Cardiac muscle cell (in vitro differentiated cells and primary cell): ENCODE measurements at regions not wholly inside any gene's neighbourhood (a gene's known extent, or its start where the extent isn't known, plus 50 kb on each side); places are given as distances from the start of the nearest gene placed in this dataset.
A peak's percentile ranks its signal among the peaks of the same experiment; 100 is the strongest.

ENCODE experiments used
- DNase-seq, 2 donors: peaks; one replicate each; pipeline versions ENCODE4 v3.0.0 to v3.0.0-alpha.2; 2010 to 2017; ENCODE audit warnings: low read depth in 1 of 2, low spot score in 1 of 2
- H3K27ac ChIP-seq: fragments of 200-600 bp; sonication (generic); 2 replicates; pipeline ENCODE4 v1.5.1; 2016
- H3K27me3 ChIP-seq: fragments of 200-600 bp; sonication (generic); 2 replicates; pipeline ENCODE4 v1.6.0; 2016; ENCODE audit warnings: control low read depth
- H3K36me3 ChIP-seq: fragments of 200-600 bp; sonication (generic); 2 replicates; pipeline ENCODE4 v1.5.1; 2016; ENCODE audit warnings: control low read depth
- H3K4me1 ChIP-seq: fragments of 200-600 bp; sonication (generic); 2 replicates; pipeline ENCODE4 v1.8.1; 2017; ENCODE audit warnings: low read depth, mild to moderate bottlenecking, mixed run types
- H3K4me3 ChIP-seq: fragments of 200-600 bp; sonication (generic); 2 replicates; pipeline ENCODE4 v1.5.1; 2016; ENCODE audit warnings: mild to moderate bottlenecking
- H3K9me3 ChIP-seq: fragments of 200-600 bp; sonication (generic); 2 replicates; pipeline ENCODE4 v1.5.1; 2017; ENCODE audit warnings: low read depth, mild to moderate bottlenecking, control low read depth
- TF ChIP-seq, protein P1 (sequence below): IDR thresholded peaks from 2 replicates; pipeline ENCODE4 v1.5.1; 2012; ENCODE audit warnings: low read depth, mild to moderate bottlenecking, low read length

- Histone ChIP-seq H3K27me3 (no peaks in the 10 kb centered on the region), H3K4me3 (no peak overlapping the region), H3K9me3 (no peaks in the 10 kb centered on the region), H3K4me1 (peaks cover 8% of the 10 kb centered on the region), H3K27ac (no peak overlapping the region), H3K36me3 (no peaks in the 10 kb centered on the region)
- TF ChIP-seq, protein P1, sequence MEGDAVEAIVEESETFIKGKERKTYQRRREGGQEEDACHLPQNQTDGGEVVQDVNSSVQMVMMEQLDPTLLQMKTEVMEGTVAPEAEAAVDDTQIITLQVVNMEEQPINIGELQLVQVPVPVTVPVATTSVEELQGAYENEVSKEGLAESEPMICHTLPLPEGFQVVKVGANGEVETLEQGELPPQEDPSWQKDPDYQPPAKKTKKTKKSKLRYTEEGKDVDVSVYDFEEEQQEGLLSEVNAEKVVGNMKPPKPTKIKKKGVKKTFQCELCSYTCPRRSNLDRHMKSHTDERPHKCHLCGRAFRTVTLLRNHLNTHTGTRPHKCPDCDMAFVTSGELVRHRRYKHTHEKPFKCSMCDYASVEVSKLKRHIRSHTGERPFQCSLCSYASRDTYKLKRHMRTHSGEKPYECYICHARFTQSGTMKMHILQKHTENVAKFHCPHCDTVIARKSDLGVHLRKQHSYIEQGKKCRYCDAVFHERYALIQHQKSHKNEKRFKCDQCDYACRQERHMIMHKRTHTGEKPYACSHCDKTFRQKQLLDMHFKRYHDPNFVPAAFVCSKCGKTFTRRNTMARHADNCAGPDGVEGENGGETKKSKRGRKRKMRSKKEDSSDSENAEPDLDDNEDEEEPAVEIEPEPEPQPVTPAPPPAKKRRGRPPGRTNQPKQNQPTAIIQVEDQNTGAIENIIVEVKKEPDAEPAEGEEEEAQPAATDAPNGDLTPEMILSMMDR: no peak
- no peak for DNase-seq
Observed at GRCh38 chr13:70330697-70331361, 222.6 kb upstream of the KLHL1 start.

- H3K27me3 ChIP-seq: no peaks in the 10 kb centered on the region
- no peaks in the 10 kb centered on the region for H3K4me1 ChIP-seq
- no peaks in the 10 kb centered on the region for H3K36me3 ChIP-seq
- H3K9me3 ChIP-seq: no peaks in the 10 kb centered on the region
- TF ChIP-seq, protein P1: no peak
- H3K4me3 ChIP-seq: no peak overlapping the region
- DNase-seq: no peak
- no peak overlapping the region for H3K27ac ChIP-seq
Observed at GRCh38 chr13:70324519-70324918, 216.3 kb upstream of the KLHL1 start.

DNA sequence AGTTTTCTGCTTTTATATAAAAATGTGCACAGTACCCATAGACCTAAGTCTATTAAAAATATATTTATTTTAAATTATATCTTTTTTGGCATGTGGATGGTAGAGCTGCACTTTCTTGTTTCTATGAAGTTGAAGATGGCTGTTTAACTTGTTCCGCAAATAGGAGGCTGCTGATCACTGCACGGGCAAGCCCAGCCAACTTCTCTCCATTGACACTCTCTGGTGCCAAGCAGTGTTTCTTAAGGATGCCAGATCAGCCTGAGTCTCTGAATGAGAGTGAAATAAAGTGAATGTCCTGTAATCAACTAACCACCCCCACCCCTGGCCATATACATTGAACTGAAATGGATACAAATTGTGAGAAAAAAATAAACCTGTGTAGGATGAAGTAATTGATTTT, 202.9 kb upstream of the KLHL1 start:
- Histone ChIP-seq H3K4me3 (no peak overlapping the region), H3K9me3 (no peaks in the 10 kb centered on the region), H3K27me3 (no peaks in the 10 kb centered on the region), H3K4me1 (no peaks in the 10 kb centered on the region), H3K36me3 (no peaks in the 10 kb centered on the region), H3K27ac (no peak overlapping the region)
- TF ChIP-seq, protein P1: no peak
- no peak for DNase-seq

GRCh38 chr13:70310396-70311119, 202.3 kb upstream of the KLHL1 start:
- no peaks in the 10 kb centered on the region for H3K4me1 ChIP-seq
- H3K36me3 ChIP-seq: no peaks in the 10 kb centered on the region
- no peaks in the 10 kb centered on the region for H3K9me3 ChIP-seq
- no peak overlapping the region for H3K4me3 ChIP-seq
- H3K27me3 ChIP-seq: no peaks in the 10 kb centered on the region
- H3K27ac ChIP-seq: no peak overlapping the region
- TF ChIP-seq, protein P1: no peak
- DNase-seq: peak in 1 of 2 donors; percentile 72

DNA sequence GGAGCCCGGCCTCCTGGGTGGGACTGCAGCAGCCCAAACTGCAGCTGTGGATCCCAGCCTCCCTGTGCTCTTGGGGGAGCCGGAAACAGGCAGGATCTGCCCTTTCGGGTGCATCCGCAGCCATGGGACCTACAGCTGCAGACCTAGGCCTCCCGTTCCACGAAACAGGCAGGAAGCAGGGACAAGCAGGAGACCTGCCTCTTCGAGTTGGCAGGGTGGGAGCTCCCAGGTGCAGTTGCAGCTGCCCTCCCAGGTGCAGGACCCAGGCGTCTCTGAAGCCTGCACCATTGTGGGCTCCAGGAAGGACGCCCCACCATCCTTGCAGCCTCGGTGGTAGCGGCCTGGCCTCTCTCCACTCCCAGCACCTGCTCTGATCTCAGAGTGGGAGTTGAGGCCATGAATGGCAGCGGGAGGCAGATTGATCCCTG, 189.0 kb upstream of the KLHL1 start:
- H3K4me1 ChIP-seq: no peaks in the 10 kb centered on the region
- no peaks in the 10 kb centered on the region for H3K27me3 ChIP-seq
- H3K4me3 ChIP-seq: no peak overlapping the region
- TF ChIP-seq, protein P1: no peak
- H3K27ac ChIP-seq: no peak overlapping the region
- no peak for DNase-seq
- no peaks in the 10 kb centered on the region for H3K36me3 ChIP-seq
- H3K9me3 ChIP-seq: no peaks in the 10 kb centered on the region
